GM18519 (cell line): ENCODE measurements at regions not wholly inside any gene's neighbourhood (a gene's known extent, or its start where the extent isn't known, plus 50 kb on each side); places are given as distances from the start of the nearest gene placed in this dataset.

ENCODE experiments used
- ATAC-seq: cut with Tn5 transposase; IDR thresholded peaks from one replicate; pipeline ENCODE4 v1.9.1; 2021; ENCODE audit warnings: mild to moderate bottlenecking, moderate library complexity; ENCODE audit not compliant: unreplicated experiment, low FRiP score

GRCh38 chr6:50102676-50103075 lies 52.9 kb upstream of the DEFB112 start:
- ATAC-seq: no peak

GRCh38 chr6:50110587-50110986 lies 60.9 kb upstream of the DEFB112 start:
- ATAC-seq: no peak

GRCh38 chr6:50112981-50113857 lies 63.5 kb upstream of the DEFB112 start:
- no peak for ATAC-seq

- no peak for ATAC-seq
These were observed 66.7 kb upstream of the DEFB112 start for GRCh38 chr6:50116390-50116789.

GRCh38 chr6:50116797-50117542 lies 67.2 kb upstream of the DEFB112 start:
- ATAC-seq: no peak

- ATAC-seq: no peak
These were observed 70.6 kb upstream of the DEFB112 start for GRCh38 chr6:50120300-50120699.

- ATAC-seq: no peak
These were observed 74.0 kb upstream of the DEFB112 start for GRCh38 chr6:50123688-50124087.

GRCh38 chr6:50124572-50124971 lies 74.8 kb upstream of the DEFB112 start:
- ATAC-seq: no peak

- no peak for ATAC-seq
These were observed 78.8 kb upstream of the DEFB112 start for GRCh38 chr6:50128420-50129005.

GRCh38 chr6:50135968-50136367 lies 86.2 kb upstream of the DEFB112 start:
- ATAC-seq: no peak

- ATAC-seq: no peak
These were observed 91.4 kb upstream of the DEFB112 start for GRCh38 chr6:50141100-50141499.

GRCh38 chr6:50143011-50143719 lies 93.4 kb upstream of the DEFB112 start:
- no peak for ATAC-seq

- no peak for ATAC-seq
These were observed 95.4 kb upstream of the DEFB112 start for GRCh38 chr6:50145125-50145524.

- no peak for ATAC-seq
These were observed 97.6 kb upstream of the DEFB112 start for GRCh38 chr6:50147371-50147770.

- no peak for ATAC-seq
These were observed 130.9 kb upstream of the DEFB112 start for GRCh38 chr6:50180646-50181045.

GRCh38 chr6:50185006-50185405 lies 135.3 kb upstream of the DEFB112 start:
- no peak for ATAC-seq

GRCh38 chr6:50187351-50187921 lies 137.7 kb upstream of the DEFB112 start:
- ATAC-seq: no peak

- ATAC-seq: no peak
These were observed 148.5 kb upstream of the DEFB112 start for GRCh38 chr6:50198245-50198644.

GRCh38 chr6:50202766-50203165 lies 153.0 kb upstream of the DEFB112 start:
- ATAC-seq: no peak

- ATAC-seq: no peak
These were observed 161.9 kb upstream of the DEFB112 start for GRCh38 chr6:50211582-50211981.
